ENCODE measurements at regions not wholly inside any gene's neighbourhood (a gene's known extent, or its start where the extent isn't known, plus 50 kb on each side); places are given as distances from the start of the nearest gene placed in this dataset.

- H4K8ac ChIP-seq (ENCODE audit: extremely low read depth, insufficient read depth, low read length): no peak overlapping the region
- no peak overlapping the region for H3K4me3 ChIP-seq (ENCODE audit: extremely low read depth in 1 of 4, insufficient read depth in 2 of 4, low read depth in 3 of 4, low read length in 4 of 4)
- H3K14ac ChIP-seq (ENCODE audit: insufficient read length): no peak overlapping the region
- H2BK20ac ChIP-seq (ENCODE audit: low read length): no peak overlapping the region
- no peak overlapping the region for H2AFZ ChIP-seq (ENCODE audit: low read length)
- no peaks in the 10 kb centered on the region for H3K36me3 ChIP-seq (ENCODE audit: control insufficient read depth in 2 of 4, insufficient read depth in 4 of 4, low read length in 3 of 4)
- H3K27ac ChIP-seq (ENCODE audit: low read depth, low read length): no peak overlapping the region
- H3K18ac ChIP-seq (ENCODE audit: extremely low read depth, low read length): no peak overlapping the region
- no peak for FAIRE-seq
- H3K79me1 ChIP-seq (ENCODE audit: low read depth, low read length): no peaks in the 10 kb centered on the region
- no peak overlapping the region for H4K91ac ChIP-seq (replicated peaks; ENCODE audit: insufficient read length, low read length)
- H3K9me3 ChIP-seq (ENCODE audit: insufficient read depth in 2 of 2, low read depth in 1 of 2, low read length in 1 of 2): peaks cover 6 to 8% of the 10 kb centered on the region in 2 experiments; a peak in 3 of 4 replicates
- no peak overlapping the region for H3K4me2 ChIP-seq (ENCODE audit: insufficient read depth in 1 of 2, low read depth in 2 of 2, low read length in 2 of 2)
- H3K9ac ChIP-seq (replicated peaks in 1 of 4; ENCODE audit: extremely low read depth in 1 of 4, low read depth in 3 of 4, low read length in 3 of 4): no peak overlapping the region
- 91% methylated on average over 2 of the region's 2 CpGs; no CpG with 5 or more reads in 1 of the 2 experiments for WGBS, 2 experiments (ENCODE audit: extremely low coverage in 1 of 2, insufficient coverage in 1 of 2, insufficient read length in 1 of 2, insufficient replicate concordance in 2 of 2, low coverage in 1 of 2, low lambda C conversion rate in 2 of 2, missing lambda C conversion rate in 1 of 2)
- H3K23me2 ChIP-seq (ENCODE audit: low read depth, low read length): no peaks in the 10 kb centered on the region
- no peaks in the 10 kb centered on the region for H3K79me2 ChIP-seq (ENCODE audit: control insufficient read depth in 1 of 2, insufficient read depth in 2 of 2, low read length in 2 of 2)
- no peak overlapping the region for H2AK5ac ChIP-seq (ENCODE audit: low read depth, low read length)
- H2BK15ac ChIP-seq (ENCODE audit: low read length): no peak overlapping the region
- no peak overlapping the region for H2BK5ac ChIP-seq (ENCODE audit: low read depth, low read length)
- no peak overlapping the region for H4K5ac ChIP-seq (ENCODE audit: insufficient read length, low read depth, low read length)
- H3K56ac ChIP-seq (replicated peaks; ENCODE audit: insufficient read length, low read depth, low read length): no peak overlapping the region
- ChIA-PET CTCF (ENCODE audit: partially characterized antibody) (no interaction called here), POLR2A (ENCODE audit: partially characterized antibody) (no interaction called here)
- no peaks in the 10 kb centered on the region for H3K4me1 ChIP-seq (replicated peaks in 1 of 4; ENCODE audit: control insufficient read depth in 3 of 4, insufficient read depth in 4 of 4, low read length in 3 of 4)
- no peak overlapping the region for H3K23ac ChIP-seq (ENCODE audit: insufficient read length)
- no peak overlapping the region for H2BK12ac ChIP-seq (ENCODE audit: low read depth, low read length)
- no peak for DNase-seq (ENCODE audit: low read depth in 1 of 2, low spot score in 2 of 2)
- H2BK120ac ChIP-seq (replicated peaks; ENCODE audit: low read depth, low read length): no peak overlapping the region
- no peak overlapping the region for H3K4ac ChIP-seq (replicated peaks; ENCODE audit: insufficient read length, low read depth, low read length)
- H3K27me3 ChIP-seq (replicated peaks in 1 of 4; ENCODE audit: control insufficient read depth in 3 of 4, extremely low read depth in 1 of 4, insufficient read depth in 3 of 4, low read length in 3 of 4): no peaks in the 10 kb centered on the region
- no peaks in the 10 kb centered on the region for H4K20me1 ChIP-seq (replicated peaks in 1 of 2; ENCODE audit: control insufficient read depth in 1 of 2, insufficient read depth in 2 of 2, low read length in 2 of 2)
- no peak for TF ChIP-seq CTBP2 (IDR thresholded peaks at IDR 0.05; ENCODE audit: borderline replicate concordance, insufficient read depth, insufficient read length, low read length)
- TF ChIP-seq GTF2F1 (IDR thresholded peaks at IDR 0.05; ENCODE audit: borderline replicate concordance, low read depth, low read length): no peak
- no peak for TF ChIP-seq SP1 (IDR thresholded peaks at IDR 0.05; ENCODE audit: low read depth, low read length)
- no peak for TF ChIP-seq KDM5A (IDR thresholded peaks at IDR 0.05; ENCODE audit: low read length)
- no peak for TF ChIP-seq MAFK (IDR thresholded peaks at IDR 0.05; ENCODE audit: low read depth, low read length)
- TF ChIP-seq, protein P1, sequence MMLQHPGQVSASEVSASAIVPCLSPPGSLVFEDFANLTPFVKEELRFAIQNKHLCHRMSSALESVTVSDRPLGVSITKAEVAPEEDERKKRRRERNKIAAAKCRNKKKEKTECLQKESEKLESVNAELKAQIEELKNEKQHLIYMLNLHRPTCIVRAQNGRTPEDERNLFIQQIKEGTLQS (IDR thresholded peaks at IDR 0.05; ENCODE audit: insufficient read depth, low read depth, low read length): no peak
- TF ChIP-seq JUN (IDR thresholded peaks at IDR 0.05; ENCODE audit: low read depth, low read length): no peak
Measured at GRCh38 chr3:103617961-103618360, 1183.1 kb downstream of the ZPLD1 start.
